Astrocyte (in vitro differentiated cells and primary cell): ENCODE measurements at regions not wholly inside any gene's neighbourhood (a gene's known extent, or its start where the extent isn't known, plus 50 kb on each side); places are given as distances from the start of the nearest gene placed in this dataset.

Source experiments
- CTCF ChIP-seq: IDR thresholded peaks from 2 replicates; pipeline ENCODE4 v1.5.1; 2011; ENCODE audit warnings: low read depth, mild to moderate bottlenecking, inconsistent platforms, low read length, moderate library complexity; ENCODE audit not compliant: insufficient read depth
- EZH2 ChIP-seq: IDR thresholded peaks from 2 replicates; pipeline ENCODE4 v1.6.1; 2012; ENCODE audit warnings: mild to moderate bottlenecking, low read length, inconsistent platforms; ENCODE audit not compliant: insufficient read depth

GRCh38 chr18:28691496-28691840 lies 514.5 kb upstream of the CDH2 start:
- no peak for TF ChIP-seq CTCF
- no peak for TF ChIP-seq EZH2
